Liver (tissue), 8 donors: ENCODE measurements at regions not wholly inside any gene's neighbourhood (a gene's known extent, or its start where the extent isn't known, plus 50 kb on each side); places are given as distances from the start of the nearest gene placed in this dataset.

Source experiments
- DNase-seq: peaks from one replicate; pipeline ENCODE4 v3.0.0-alpha.2; 2017; ENCODE audit warnings: low spot score
- H3K27ac ChIP-seq, 2 donors: one replicate each; pipeline ENCODE4 v1.7.0; 2013; ENCODE audit warnings: inconsistent platforms in 2 of 2, low read length in 2 of 2, control low read depth in 1 of 2, low read depth in 1 of 2, mild to moderate bottlenecking in 1 of 2
- H3K27me3 ChIP-seq, 4 donors: one replicate each; pipeline versions ENCODE4 v1.6.1 to v1.7.0; 2013; ENCODE audit warnings: low read length in 3 of 4, inconsistent platforms in 1 of 4, mild to moderate bottlenecking in 1 of 4, moderate library complexity in 1 of 4; ENCODE audit not compliant: control insufficient read depth in 4 of 4, insufficient read depth in 4 of 4
- H3K36me3 ChIP-seq, 4 donors: one replicate each; pipeline versions ENCODE4 v1.6.1 to v1.7.0; 2013; ENCODE audit warnings: low read length in 3 of 4, mild to moderate bottlenecking in 3 of 4, low read depth in 1 of 4, moderate library complexity in 1 of 4; ENCODE audit not compliant: control insufficient read depth in 4 of 4, insufficient read depth in 3 of 4
- H3K4me1 ChIP-seq, 4 donors: one replicate each; pipeline versions ENCODE4 v1.6.1 to v1.7.0; 2013; ENCODE audit warnings: low read length in 3 of 4, mild to moderate bottlenecking in 3 of 4, moderate library complexity in 1 of 4; ENCODE audit not compliant: control insufficient read depth in 4 of 4, insufficient read depth in 4 of 4
- H3K4me3 ChIP-seq, 3 donors: one replicate each; pipeline versions ENCODE4 v1.6.1 to v1.7.0; 2013; ENCODE audit warnings: low read length in 3 of 3, control low read depth in 1 of 3, low read depth in 1 of 3, mild to moderate bottlenecking in 1 of 3
- H3K9ac ChIP-seq, 2 donors: one replicate each; pipeline ENCODE4 v1.7.0; 2013; ENCODE audit warnings: low read length in 2 of 2, mild to moderate bottlenecking in 2 of 2, moderate library complexity in 2 of 2, control low read depth in 1 of 2, low read depth in 1 of 2
- H3K9me3 ChIP-seq, 4 donors: one replicate each; pipeline versions ENCODE4 v1.6.1 to v1.7.0; 2013; ENCODE audit warnings: low read length in 3 of 4; ENCODE audit not compliant: control insufficient read depth in 4 of 4
- EGR1 ChIP-seq, 2 donors: IDR thresholded peaks; 2 replicates each; pipeline ENCODE4 v1.6.1; 2016 to 2018; ENCODE audit warnings: antibody characterized with exemption in 2 of 2, low read depth in 2 of 2
- FOXA1 ChIP-seq: IDR thresholded peaks from 2 replicates; pipeline ENCODE4 v1.6.1; 2016; ENCODE audit warnings: antibody characterized with exemption
- GABPA ChIP-seq, 2 donors: IDR thresholded peaks in 1 of 2; conservative IDR thresholded peaks in 1 of 2; 2 replicates each; pipeline ENCODE4 v1.6.1; 2016; ENCODE audit warnings: antibody characterized with exemption in 2 of 2, mild to moderate bottlenecking in 1 of 2, moderate library complexity in 1 of 2
- HNF4A ChIP-seq, 2 donors: conservative IDR thresholded peaks; 2 replicates each; pipeline ENCODE4 v1.6.1; 2016; ENCODE audit warnings: antibody characterized with exemption in 2 of 2, mild to moderate bottlenecking in 2 of 2
- JUND ChIP-seq, 2 donors: IDR thresholded peaks; 2 replicates each; pipeline ENCODE4 v1.6.1; 2016; ENCODE audit warnings: antibody characterized with exemption in 2 of 2
- NR2F2 ChIP-seq: IDR thresholded peaks from 2 replicates; pipeline ENCODE4 v1.6.1; 2016; ENCODE audit warnings: antibody characterized with exemption
- RAD21 ChIP-seq, 2 donors: IDR thresholded peaks; 2 replicates each; pipeline ENCODE4 v1.6.1; 2016; ENCODE audit warnings: antibody characterized with exemption in 2 of 2, mild to moderate bottlenecking in 2 of 2
- REST ChIP-seq: IDR thresholded peaks from 2 replicates; pipeline ENCODE4 v1.6.1; 2016; ENCODE audit warnings: antibody characterized with exemption, mild to moderate bottlenecking
- RXRA ChIP-seq, 2 donors: IDR thresholded peaks; 2 replicates each; pipeline ENCODE4 v1.6.1; 2017 to 2018; ENCODE audit warnings: antibody characterized with exemption in 2 of 2, mild to moderate bottlenecking in 1 of 2
- SP1 ChIP-seq: IDR thresholded peaks from 2 replicates; pipeline ENCODE4 v1.6.1; 2018; ENCODE audit warnings: antibody characterized with exemption, mild to moderate bottlenecking
- TAF1 ChIP-seq: conservative IDR thresholded peaks from 2 replicates; pipeline ENCODE4 v1.6.1; 2016; ENCODE audit warnings: antibody characterized with exemption, mild to moderate bottlenecking
- YY1 ChIP-seq: IDR thresholded peaks from 2 replicates; pipeline ENCODE4 v1.6.1; 2016; ENCODE audit warnings: antibody characterized with exemption, mild to moderate bottlenecking
- WGBS: extraction: QIAGEN DNeasy Blood & Tissue Kit; methylation state at CpG from one replicate; pipeline ENCODE4 v1.1.7; 2013; 5-methylcytosine and 5-hydroxymethylcytosine counted together
- TF ChIP-seq, protein P1 (sequence below): fragments of 150-350 bp; IDR thresholded peaks from 2 replicates; pipeline ENCODE4 v1.5.1; 2017; ENCODE audit warnings: improper control_type of control experiment, low read depth, low read length; ENCODE audit not compliant: missing input control
- TF ChIP-seq, protein P2 (sequence below): IDR thresholded peaks from 2 replicates; pipeline ENCODE4 v1.6.1; 2016; ENCODE audit warnings: antibody characterized with exemption
- TF ChIP-seq, protein P3 (sequence below): IDR thresholded peaks from 2 replicates; pipeline ENCODE4 v1.6.1; 2016; ENCODE audit warnings: antibody characterized with exemption
- donor health status: healthy.
- donor health status: healthy.
- donor health status: healthy.
- donor health status: healthy.
- donor health status: healthy.

DNA sequence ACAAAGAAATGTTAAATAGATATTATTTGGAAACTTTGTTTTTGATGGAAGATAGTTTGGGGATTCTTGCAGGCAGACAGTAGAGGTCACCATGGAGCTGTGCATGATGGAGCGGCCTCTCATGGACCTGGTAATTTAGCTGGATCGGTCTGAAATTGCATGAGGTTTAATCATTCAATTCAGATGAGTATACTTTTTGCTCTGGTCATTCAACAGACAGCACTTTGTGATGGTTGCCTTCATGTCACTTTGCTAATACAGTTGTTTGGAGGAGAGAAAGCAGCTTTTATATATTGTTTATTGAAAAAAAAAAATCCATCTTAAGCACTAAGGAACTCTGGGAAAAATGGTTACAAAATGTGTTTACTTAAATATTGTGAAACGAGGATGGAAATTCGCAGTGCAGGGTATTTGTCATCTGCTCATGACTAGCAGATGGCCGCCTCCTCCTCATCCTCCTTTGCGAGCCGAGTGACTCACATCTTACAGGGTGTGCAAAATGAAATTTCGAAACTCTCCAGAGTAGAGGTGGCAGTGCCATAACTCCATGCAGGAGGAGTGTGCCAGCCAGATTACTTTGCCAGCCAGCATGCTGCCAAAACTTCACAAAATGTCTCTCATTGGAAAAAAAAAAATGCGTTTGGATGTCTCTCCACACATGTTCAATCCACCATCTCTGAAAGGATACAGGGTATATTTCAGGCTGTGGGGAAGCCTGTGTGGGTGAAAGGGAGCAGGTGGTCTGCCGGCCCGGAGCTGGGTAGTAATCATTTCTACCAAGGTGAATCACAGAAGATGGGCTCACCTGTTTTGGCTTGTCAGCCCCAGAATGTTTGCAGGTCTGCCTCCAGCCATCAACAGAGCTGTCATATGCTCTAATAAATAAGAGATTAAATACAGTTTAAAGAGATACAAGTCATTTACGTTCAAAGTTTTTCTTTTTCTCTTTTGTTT is 314.9 kb upstream of the DIPK2B start (continued):
- TF ChIP-seq, protein P1, sequence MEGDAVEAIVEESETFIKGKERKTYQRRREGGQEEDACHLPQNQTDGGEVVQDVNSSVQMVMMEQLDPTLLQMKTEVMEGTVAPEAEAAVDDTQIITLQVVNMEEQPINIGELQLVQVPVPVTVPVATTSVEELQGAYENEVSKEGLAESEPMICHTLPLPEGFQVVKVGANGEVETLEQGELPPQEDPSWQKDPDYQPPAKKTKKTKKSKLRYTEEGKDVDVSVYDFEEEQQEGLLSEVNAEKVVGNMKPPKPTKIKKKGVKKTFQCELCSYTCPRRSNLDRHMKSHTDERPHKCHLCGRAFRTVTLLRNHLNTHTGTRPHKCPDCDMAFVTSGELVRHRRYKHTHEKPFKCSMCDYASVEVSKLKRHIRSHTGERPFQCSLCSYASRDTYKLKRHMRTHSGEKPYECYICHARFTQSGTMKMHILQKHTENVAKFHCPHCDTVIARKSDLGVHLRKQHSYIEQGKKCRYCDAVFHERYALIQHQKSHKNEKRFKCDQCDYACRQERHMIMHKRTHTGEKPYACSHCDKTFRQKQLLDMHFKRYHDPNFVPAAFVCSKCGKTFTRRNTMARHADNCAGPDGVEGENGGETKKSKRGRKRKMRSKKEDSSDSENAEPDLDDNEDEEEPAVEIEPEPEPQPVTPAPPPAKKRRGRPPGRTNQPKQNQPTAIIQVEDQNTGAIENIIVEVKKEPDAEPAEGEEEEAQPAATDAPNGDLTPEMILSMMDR: peak; percentile 52
- TF ChIP-seq JUND (IDR thresholded peaks at IDR 0.05) (peak; percentile 88 to 94), EGR1 (IDR thresholded peaks at IDR 0.05; ENCODE audit: low read depth in 2 of 2) (peak in 1 of 2 donors; percentile 53), TAF1 (no peak), NR2F2 (no peak), RXRA (IDR thresholded peaks at IDR 0.05) (peak; percentile 39 to 73), RAD21 (IDR thresholded peaks at IDR 0.05) (peak; percentile 89 to 91), GABPA (IDR thresholded peaks at IDR 0.05 in 1 of 2, conservative IDR thresholded peaks at IDR 0.05 in 1 of 2) (no peak), FOXA1 (no peak), YY1 (peak; percentile 82)
- TF ChIP-seq, protein P2, sequence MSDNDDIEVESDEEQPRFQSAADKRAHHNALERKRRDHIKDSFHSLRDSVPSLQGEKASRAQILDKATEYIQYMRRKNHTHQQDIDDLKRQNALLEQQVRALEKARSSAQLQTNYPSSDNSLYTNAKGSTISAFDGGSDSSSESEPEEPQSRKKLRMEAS: peak; percentile 38

DNA sequence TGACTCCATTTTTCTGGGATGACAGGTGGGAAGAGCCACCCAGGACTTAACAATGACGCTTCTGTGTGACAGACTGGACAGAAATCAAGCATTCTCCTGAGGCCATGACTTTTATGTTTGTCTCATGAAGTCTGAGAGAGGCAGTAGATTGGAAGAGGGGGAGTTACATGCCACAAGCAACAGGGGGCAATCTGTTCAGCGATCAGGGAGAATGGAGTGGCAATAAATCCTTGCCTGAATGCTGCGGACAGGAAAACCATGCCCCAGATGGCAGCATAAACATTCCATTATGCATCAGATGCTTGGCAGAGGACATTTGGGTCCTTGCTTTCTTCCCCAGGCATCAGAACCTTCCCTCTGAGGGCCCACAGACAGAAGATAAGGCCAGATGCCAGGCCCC is 312.4 kb upstream of the DIPK2B start:
- Histone ChIP-seq H3K9me3 (no peaks in the 10 kb centered on the region), H3K27ac (no peak overlapping the region), H3K36me3 (no peaks in the 10 kb centered on the region), H3K9ac (no peak overlapping the region), H3K27me3 (no peaks in the 10 kb centered on the region), H3K4me3 (no peak overlapping the region), H3K4me1 (no peaks in the 10 kb centered on the region)
- 77% methylated on average over 3 of the region's 3 CpGs for WGBS
- DNase-seq: no peak
- TF ChIP-seq GABPA (IDR thresholded peaks at IDR 0.05 in 1 of 2, conservative IDR thresholded peaks at IDR 0.05 in 1 of 2) (no peak), REST (no peak), JUND (IDR thresholded peaks at IDR 0.05) (no peak), NR2F2 (no peak), SP1 (no peak), FOXA1 (no peak), RAD21 (IDR thresholded peaks at IDR 0.05) (no peak), HNF4A (conservative IDR thresholded peaks at IDR 0.05) (no peak), RXRA (IDR thresholded peaks at IDR 0.05) (no peak)
- TF ChIP-seq, protein P1: no peak
- TF ChIP-seq, protein P3, sequence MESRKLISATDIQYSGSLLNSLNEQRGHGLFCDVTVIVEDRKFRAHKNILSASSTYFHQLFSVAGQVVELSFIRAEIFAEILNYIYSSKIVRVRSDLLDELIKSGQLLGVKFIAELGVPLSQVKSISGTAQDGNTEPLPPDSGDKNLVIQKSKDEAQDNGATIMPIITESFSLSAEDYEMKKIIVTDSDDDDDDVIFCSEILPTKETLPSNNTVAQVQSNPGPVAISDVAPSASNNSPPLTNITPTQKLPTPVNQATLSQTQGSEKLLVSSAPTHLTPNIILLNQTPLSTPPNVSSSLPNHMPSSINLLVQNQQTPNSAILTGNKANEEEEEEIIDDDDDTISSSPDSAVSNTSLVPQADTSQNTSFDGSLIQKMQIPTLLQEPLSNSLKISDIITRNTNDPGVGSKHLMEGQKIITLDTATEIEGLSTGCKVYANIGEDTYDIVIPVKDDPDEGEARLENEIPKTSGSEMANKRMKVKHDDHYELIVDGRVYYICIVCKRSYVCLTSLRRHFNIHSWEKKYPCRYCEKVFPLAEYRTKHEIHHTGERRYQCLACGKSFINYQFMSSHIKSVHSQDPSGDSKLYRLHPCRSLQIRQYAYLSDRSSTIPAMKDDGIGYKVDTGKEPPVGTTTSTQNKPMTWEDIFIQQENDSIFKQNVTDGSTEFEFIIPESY: no peak
